ENCODE measurements at regions not wholly inside any gene's neighbourhood (a gene's known extent, or its start where the extent isn't known, plus 50 kb on each side); places are given as distances from the start of the nearest gene placed in this dataset.

DNA sequence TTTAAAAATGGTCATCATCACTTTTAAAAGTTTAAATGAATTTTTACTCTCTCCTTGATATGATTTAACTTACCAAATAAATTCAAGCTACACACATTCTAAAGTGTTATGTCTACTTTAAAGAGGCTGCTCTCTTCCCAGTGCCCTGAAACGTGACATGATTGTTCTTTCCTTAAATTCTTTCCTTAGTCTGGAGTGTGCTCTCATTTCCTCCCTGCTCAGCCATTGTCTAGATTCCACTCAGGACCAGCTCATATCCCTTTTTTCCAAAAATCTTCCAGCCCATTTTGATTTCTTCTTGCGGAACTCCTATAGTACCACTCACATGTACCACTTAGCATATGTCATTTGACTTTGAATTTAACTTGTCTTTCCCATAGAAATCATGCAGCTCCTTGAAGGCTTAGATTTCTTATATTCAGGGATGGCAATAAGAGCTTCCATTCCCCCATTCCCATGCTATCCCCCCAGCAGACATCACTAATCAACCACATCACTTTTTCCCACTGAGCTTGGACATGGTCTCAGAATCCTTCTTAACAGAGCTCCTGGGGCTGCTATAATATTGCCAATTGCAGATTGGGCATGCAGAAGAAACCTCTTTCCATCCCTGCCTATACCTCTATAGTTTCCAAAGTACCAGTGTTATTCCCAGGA lies 54.7 kb upstream of the ITPKB start:
- ATAC-seq (ENCODE audit: low FRiP score) (no peak), DNase-seq (ENCODE audit: low spot score) (no peak)
- TF ChIP-seq, protein P1, sequence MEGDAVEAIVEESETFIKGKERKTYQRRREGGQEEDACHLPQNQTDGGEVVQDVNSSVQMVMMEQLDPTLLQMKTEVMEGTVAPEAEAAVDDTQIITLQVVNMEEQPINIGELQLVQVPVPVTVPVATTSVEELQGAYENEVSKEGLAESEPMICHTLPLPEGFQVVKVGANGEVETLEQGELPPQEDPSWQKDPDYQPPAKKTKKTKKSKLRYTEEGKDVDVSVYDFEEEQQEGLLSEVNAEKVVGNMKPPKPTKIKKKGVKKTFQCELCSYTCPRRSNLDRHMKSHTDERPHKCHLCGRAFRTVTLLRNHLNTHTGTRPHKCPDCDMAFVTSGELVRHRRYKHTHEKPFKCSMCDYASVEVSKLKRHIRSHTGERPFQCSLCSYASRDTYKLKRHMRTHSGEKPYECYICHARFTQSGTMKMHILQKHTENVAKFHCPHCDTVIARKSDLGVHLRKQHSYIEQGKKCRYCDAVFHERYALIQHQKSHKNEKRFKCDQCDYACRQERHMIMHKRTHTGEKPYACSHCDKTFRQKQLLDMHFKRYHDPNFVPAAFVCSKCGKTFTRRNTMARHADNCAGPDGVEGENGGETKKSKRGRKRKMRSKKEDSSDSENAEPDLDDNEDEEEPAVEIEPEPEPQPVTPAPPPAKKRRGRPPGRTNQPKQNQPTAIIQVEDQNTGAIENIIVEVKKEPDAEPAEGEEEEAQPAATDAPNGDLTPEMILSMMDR (IDR thresholded peaks at IDR 0.05), result no peak

- TF ChIP-seq, protein P1 (IDR thresholded peaks at IDR 0.05), result no peak
- DNase-seq (ENCODE audit: low spot score) (no peak), ATAC-seq (ENCODE audit: low FRiP score) (no peak)
These were observed 53.3 kb upstream of the ITPKB start for GRCh38 chr1:226792368-226792767.

GRCh38 chr1:226790545-226791181 lies 51.6 kb upstream of the ITPKB start:
- no peak for ATAC-seq (ENCODE audit: low FRiP score)
- TF ChIP-seq, protein P1 (IDR thresholded peaks at IDR 0.05), result no peak
- no peak for DNase-seq (ENCODE audit: low spot score)

DNA sequence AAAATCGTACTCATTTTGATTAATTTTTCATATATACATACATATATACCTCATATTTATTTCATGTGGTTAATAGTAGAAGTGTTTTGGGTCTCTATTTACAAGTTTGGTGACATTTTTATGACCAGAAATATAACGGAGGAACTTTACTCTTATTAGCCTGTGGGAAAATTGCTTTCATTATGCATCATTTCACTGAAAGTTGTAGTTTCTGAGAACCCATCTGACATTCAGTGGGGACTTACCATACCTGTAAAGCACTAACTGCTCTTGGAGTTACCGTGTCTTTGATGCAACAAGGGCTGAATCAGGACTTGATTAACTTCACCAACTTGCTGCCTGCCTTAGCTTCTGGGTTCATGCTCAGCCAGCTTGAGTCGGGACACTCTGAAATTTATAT lies 49.9 kb upstream of the ITPKB start:
- ATAC-seq (ENCODE audit: low FRiP score) (no peak), DNase-seq (ENCODE audit: low spot score) (no peak)
- TF ChIP-seq, protein P1 (IDR thresholded peaks at IDR 0.05), result no peak

Measured in omental fat pad (tissue), 3 donors.